ENCODE measurements at regions not wholly inside any gene's neighbourhood (a gene's known extent, or its start where the extent isn't known, plus 50 kb on each side); places are given as distances from the start of the nearest gene placed in this dataset.

DNA sequence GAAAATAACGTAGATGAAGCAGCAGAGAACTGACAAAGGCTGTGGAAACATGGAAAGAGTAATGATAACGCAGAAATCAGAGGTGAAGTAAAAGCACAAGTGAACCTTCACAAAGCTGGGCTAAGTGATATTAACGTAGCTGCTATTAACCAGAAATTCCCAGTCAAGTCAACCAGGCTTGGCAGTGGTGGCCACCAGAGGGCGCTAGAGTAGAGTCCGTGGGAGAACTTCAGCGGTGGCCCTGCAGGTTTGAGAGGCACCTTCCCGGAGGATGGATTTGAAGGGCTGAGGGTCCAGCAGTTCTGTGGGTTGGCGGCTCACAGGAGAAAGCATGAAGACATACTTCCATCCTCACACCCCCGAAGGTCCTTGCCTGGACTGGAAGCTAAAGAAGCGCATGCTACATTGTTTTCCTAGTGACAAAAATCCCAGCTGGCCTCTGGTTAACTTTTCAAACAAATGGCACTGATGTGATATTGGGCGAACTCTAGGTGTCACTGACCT is 81.7 kb upstream of the ZNF648 start (continued):
- no peak for TF ChIP-seq NONO (IDR thresholded peaks at IDR 0.05)
- no peak for TF ChIP-seq NONO (CRISPR knock-in tag; conservative IDR thresholded peaks at IDR 0.05)
- TF ChIP-seq ZMAT3 (CRISPR knock-in tag; conservative IDR thresholded peaks at IDR 0.05), result 0 out of 2 replicates have a peak, but pooled peaks have one; percentile 17
- 0 out of 2 replicates have a peak, but pooled peaks have one; percentile 28 for TF ChIP-seq PAXIP1 (CRISPR knock-in tag; conservative IDR thresholded peaks at IDR 0.05)
- TF ChIP-seq ZSCAN31 (CRISPR knock-in tag; IDR thresholded peaks at IDR 0.05; ENCODE audit: low read depth), result no peak
- no peak for TF ChIP-seq THAP7 (CRISPR knock-in tag; IDR thresholded peaks at IDR 0.05)
- TF ChIP-seq NFYB (CRISPR knock-in tag; IDR thresholded peaks at IDR 0.05), result no peak
- 0 out of 2 replicates have a peak, but pooled peaks have one; percentile 37 for TF ChIP-seq TGIF2 (CRISPR knock-in tag; IDR thresholded peaks at IDR 0.05)
- 0 out of 2 replicates have a peak, but pooled peaks have one; percentile 25 for TF ChIP-seq ZNF792 (CRISPR knock-in tag; IDR thresholded peaks at IDR 0.05)
- TF ChIP-seq, protein P1, sequence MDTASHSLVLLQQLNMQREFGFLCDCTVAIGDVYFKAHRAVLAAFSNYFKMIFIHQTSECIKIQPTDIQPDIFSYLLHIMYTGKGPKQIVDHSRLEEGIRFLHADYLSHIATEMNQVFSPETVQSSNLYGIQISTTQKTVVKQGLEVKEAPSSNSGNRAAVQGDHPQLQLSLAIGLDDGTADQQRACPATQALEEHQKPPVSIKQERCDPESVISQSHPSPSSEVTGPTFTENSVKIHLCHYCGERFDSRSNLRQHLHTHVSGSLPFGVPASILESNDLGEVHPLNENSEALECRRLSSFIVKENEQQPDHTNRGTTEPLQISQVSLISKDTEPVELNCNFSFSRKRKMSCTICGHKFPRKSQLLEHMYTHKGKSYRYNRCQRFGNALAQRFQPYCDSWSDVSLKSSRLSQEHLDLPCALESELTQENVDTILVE (CRISPR knock-in tag; IDR thresholded peaks at IDR 0.05), result 0 out of 2 replicates have a peak, but pooled peaks have one; percentile 30
- TF ChIP-seq ZNF329 (CRISPR knock-in tag; IDR thresholded peaks at IDR 0.05; ENCODE audit: low read depth), result 0 out of 2 replicates have a peak, but pooled peaks have one; percentile 35
- 0 out of 2 replicates have a peak, but pooled peaks have one; percentile 31 for TF ChIP-seq DRAP1 (CRISPR knock-in tag; IDR thresholded peaks at IDR 0.05)
- TF ChIP-seq ZNF574 (CRISPR knock-in tag; IDR thresholded peaks at IDR 0.05), result no peak
- TF ChIP-seq, protein P2, sequence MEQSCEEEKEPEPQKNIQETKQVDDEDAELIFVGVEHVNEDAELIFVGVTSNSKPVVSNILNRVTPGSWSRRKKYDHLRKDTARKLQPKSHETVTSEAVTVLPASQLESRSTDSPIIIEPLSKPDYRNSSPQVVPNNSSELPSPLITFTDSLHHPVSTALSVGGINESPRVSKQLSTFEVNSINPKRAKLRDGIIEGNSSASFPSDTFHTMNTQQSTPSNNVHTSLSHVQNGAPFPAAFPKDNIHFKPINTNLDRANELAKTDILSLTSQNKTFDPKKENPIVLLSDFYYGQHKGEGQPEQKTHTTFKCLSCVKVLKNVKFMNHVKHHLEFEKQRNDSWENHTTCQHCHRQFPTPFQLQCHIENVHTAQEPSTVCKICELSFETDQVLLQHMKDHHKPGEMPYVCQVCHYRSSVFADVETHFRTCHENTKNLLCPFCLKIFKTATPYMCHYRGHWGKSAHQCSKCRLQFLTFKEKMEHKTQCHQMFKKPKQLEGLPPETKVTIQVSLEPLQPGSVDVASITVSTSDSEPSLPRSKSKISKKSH (CRISPR knock-in tag; IDR thresholded peaks at IDR 0.05; ENCODE audit: borderline replicate concordance), result no peak
- TF ChIP-seq TARDBP (CRISPR knock-in tag; IDR thresholded peaks at IDR 0.05), result peak; percentile 73
- TF ChIP-seq ZNF44 (CRISPR knock-in tag; IDR thresholded peaks at IDR 0.05), result peak; percentile 76; the same call in 1 of the 2 replicates
- TF ChIP-seq ZSCAN12 (CRISPR knock-in tag; IDR thresholded peaks at IDR 0.05), result no peak
- peak; percentile 57; the same call in 1 of the 2 replicates for TF ChIP-seq MED1 (CRISPR knock-in tag; IDR thresholded peaks at IDR 0.05)
- peak; percentile 65; the same call in 1 of the 2 replicates for TF ChIP-seq RXRB (CRISPR knock-in tag; IDR thresholded peaks at IDR 0.05; ENCODE audit: borderline replicate concordance)
